ENCODE measurements at regions not wholly inside any gene's neighbourhood (a gene's known extent, or its start where the extent isn't known, plus 50 kb on each side); places are given as distances from the start of the nearest gene placed in this dataset.

DNA sequence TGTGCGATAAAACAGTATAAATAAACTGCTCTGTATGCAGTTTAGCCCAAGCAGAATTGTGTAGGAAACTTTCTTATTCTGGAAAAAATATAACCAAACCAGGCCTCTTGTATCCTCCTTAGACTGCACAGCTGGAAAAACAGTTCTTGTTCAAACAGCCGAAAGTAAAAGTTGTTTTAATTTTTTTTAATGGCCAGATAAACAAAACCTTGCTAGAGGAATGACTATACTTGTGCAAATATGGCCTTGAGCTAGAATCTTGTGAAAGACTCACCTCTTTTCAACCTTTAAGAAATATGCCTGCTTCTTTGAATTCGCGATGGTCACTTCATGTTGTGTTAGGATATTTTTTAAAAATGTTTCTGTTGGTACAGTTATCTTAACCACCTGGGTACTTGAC lies 114.5 kb upstream of the MAF start:
- no peak overlapping the region for H3K4me3 Mint-ChIP-seq
- DNase-seq (ENCODE audit: low spot score in 2 of 2) (no peak), ATAC-seq (replicated peaks; ENCODE audit: extremely low read depth, poor library complexity, severe bottlenecking) (no peak)
- no peak overlapping the region for H3K27ac Mint-ChIP-seq (ENCODE audit: low read depth)
- H3K4me1 Mint-ChIP-seq: no peaks in the 10 kb centered on the region
- H3K9me3 Mint-ChIP-seq: no peaks in the 10 kb centered on the region
- H3K36me3 Mint-ChIP-seq (ENCODE audit: insufficient read depth): peaks cover 3% of the 10 kb centered on the region
- peaks cover 68% of the 10 kb centered on the region for H3K27me3 Mint-ChIP-seq

- Mint-ChIP-seq H3K27me3 (peaks cover 62% of the 10 kb centered on the region), H3K9me3 (no peaks in the 10 kb centered on the region), H3K4me3 (no peak overlapping the region), H3K4me1 (no peaks in the 10 kb centered on the region), H3K27ac (ENCODE audit: low read depth) (no peak overlapping the region), H3K36me3 (ENCODE audit: insufficient read depth) (peaks cover 3% of the 10 kb centered on the region)
- DNase-seq (ENCODE audit: low spot score in 2 of 2) (no peak), ATAC-seq (replicated peaks; ENCODE audit: extremely low read depth, poor library complexity, severe bottlenecking) (no peak)
Measured at GRCh38 chr16:79714440-79714839, 113.9 kb upstream of the MAF start.

DNA sequence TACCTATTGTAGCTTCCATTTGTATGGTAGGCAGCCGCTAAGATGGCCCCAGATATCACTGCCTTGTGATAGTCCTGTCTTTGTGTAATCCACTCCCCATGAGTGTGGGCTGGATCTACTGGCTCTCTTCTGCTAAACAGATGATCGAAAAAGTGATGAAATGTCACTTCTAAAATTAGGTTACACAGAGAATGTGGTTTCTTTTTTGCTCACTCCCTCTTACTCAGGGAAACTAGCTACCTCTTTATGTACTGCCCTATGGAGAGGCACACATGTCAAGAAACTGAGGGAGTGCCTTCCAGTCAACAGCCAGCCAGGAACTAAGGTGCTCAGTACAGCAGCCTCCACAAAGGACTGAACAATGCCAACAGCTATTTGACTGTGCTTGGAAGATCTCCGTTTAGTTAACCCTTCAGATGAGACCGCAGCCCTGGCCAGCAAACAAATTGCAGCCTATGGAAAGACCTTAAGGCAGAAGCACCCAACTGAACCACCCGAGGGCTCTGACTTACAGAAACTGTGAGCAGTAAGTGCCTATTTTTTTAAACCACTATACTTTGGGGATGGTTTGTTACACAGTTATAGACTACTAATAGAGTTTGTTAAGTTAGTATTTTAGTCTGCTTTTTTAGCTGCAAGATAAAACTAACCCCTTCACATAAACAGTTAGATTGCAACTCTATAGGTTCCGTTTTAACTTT lies 113.2 kb upstream of the MAF start:
- DNase-seq (ENCODE audit: low spot score in 2 of 2): no peak
- Mint-ChIP-seq H3K9me3 (no peaks in the 10 kb centered on the region), H3K27ac (ENCODE audit: low read depth) (no peak overlapping the region), H3K4me1 (no peaks in the 10 kb centered on the region), H3K27me3 (peaks cover 57% of the 10 kb centered on the region), H3K36me3 (ENCODE audit: insufficient read depth) (peaks cover 3% of the 10 kb centered on the region), H3K4me3 (no peak overlapping the region)
- ATAC-seq (replicated peaks; ENCODE audit: extremely low read depth, poor library complexity, severe bottlenecking): no peak

DNA sequence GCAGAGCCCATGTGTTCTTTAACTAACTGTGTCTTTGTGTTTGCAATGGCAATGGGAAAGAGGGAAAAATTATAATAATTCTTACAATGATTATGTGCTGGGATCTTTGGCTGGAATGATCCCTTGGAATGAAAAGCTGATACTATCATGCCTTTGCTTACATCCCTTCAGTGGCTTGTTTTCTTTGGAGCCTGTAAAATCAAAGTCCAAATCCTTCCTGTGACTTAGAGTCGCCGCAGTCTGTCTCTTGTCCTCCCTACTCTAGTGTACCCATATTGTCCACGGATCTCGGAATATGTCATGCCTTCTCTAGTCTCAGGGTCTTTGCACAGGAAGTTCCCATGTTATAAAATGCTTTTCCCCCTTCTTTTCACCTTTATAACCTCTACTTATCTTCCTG lies 111.7 kb upstream of the MAF start:
- H3K4me1 Mint-ChIP-seq: no peaks in the 10 kb centered on the region
- DNase-seq (ENCODE audit: low spot score in 2 of 2) (no peak), ATAC-seq (replicated peaks; ENCODE audit: extremely low read depth, poor library complexity, severe bottlenecking) (no peak)
- no peak overlapping the region for H3K4me3 Mint-ChIP-seq
- peaks cover 43% of the 10 kb centered on the region for H3K27me3 Mint-ChIP-seq
- H3K36me3 Mint-ChIP-seq (ENCODE audit: insufficient read depth): peaks cover 3% of the 10 kb centered on the region
- H3K27ac Mint-ChIP-seq (ENCODE audit: low read depth): no peak overlapping the region
- H3K9me3 Mint-ChIP-seq: no peaks in the 10 kb centered on the region

DNA sequence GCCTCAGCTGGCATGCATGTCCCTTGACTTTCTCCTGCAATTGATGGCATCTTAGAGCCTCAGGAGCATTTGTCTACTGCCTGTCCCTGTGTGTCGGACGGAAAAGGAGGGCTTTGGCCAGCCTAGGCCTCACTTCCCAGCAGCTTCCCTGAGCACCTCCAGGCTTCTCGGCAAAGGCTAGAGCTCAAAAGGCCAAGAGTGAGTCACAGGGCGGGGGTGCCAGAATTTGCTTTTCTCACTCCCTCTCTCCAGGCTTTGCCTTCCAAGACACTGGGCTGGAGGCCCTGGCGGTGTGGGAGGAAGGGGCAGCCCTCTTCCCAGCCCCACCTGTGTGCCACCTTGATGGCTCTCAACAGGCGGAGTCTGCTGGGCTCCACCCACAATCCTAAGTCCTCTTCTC lies 107.3 kb upstream of the MAF start:
- ATAC-seq (replicated peaks; ENCODE audit: extremely low read depth, poor library complexity, severe bottlenecking) (no peak), DNase-seq (ENCODE audit: low spot score in 2 of 2) (no peak)
- Mint-ChIP-seq H3K4me3 (no peak overlapping the region), H3K9me3 (no peaks in the 10 kb centered on the region), H3K27me3 (peaks cover 18% of the 10 kb centered on the region), H3K4me1 (no peaks in the 10 kb centered on the region), H3K36me3 (ENCODE audit: insufficient read depth) (peaks cover 3% of the 10 kb centered on the region), H3K27ac (ENCODE audit: low read depth) (no peak overlapping the region)

DNA sequence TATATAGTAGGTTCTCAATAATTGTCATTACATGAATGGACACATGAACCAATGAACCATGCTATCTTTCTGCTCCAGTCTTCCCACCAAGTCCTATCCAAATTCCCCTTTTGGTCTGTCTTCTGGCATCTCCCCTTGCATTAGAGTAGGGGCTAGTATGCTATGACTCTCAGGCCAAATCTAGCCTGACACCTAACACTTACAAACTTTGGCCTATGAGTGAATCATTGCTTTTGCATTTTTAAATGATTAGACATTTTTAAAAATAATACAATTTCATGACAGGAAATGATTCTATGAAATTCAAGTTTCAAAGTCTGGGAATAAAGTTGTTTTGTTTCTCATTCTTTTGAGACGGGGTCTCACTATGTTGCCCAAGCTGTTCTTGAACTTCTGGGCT lies 102.5 kb upstream of the MAF start:
- H3K4me3 Mint-ChIP-seq: no peak overlapping the region
- peaks cover 22% of the 10 kb centered on the region for H3K27me3 Mint-ChIP-seq
- H3K36me3 Mint-ChIP-seq (ENCODE audit: insufficient read depth): no peaks in the 10 kb centered on the region
- no peaks in the 10 kb centered on the region for H3K9me3 Mint-ChIP-seq
- no peak for DNase-seq (ENCODE audit: low spot score in 2 of 2)
- no peak for ATAC-seq (replicated peaks; ENCODE audit: extremely low read depth, poor library complexity, severe bottlenecking)
- H3K4me1 Mint-ChIP-seq: no peaks in the 10 kb centered on the region
- H3K27ac Mint-ChIP-seq (ENCODE audit: low read depth): no peak overlapping the region

GRCh38 chr16:79698341-79698753 lies 97.8 kb upstream of the MAF start:
- H3K27ac Mint-ChIP-seq (ENCODE audit: low read depth): no peak overlapping the region
- ATAC-seq (replicated peaks; ENCODE audit: extremely low read depth, poor library complexity, severe bottlenecking): no peak
- DNase-seq (ENCODE audit: low spot score in 2 of 2): no peak
- H3K9me3 Mint-ChIP-seq: no peaks in the 10 kb centered on the region
- no peaks in the 10 kb centered on the region for H3K4me1 Mint-ChIP-seq
- H3K36me3 Mint-ChIP-seq (ENCODE audit: insufficient read depth): no peaks in the 10 kb centered on the region
- no peak overlapping the region for H3K4me3 Mint-ChIP-seq
- peaks cover 35% of the 10 kb centered on the region for H3K27me3 Mint-ChIP-seq

GRCh38 chr16:79697562-79698112 lies 97.1 kb upstream of the MAF start:
- DNase-seq (ENCODE audit: low spot score in 2 of 2): no peak
- Mint-ChIP-seq H3K4me3 (no peak overlapping the region), H3K27ac (ENCODE audit: low read depth) (peak overlapping the region; percentile 30), H3K27me3 (peaks cover 30% of the 10 kb centered on the region), H3K9me3 (no peaks in the 10 kb centered on the region), H3K4me1 (no peaks in the 10 kb centered on the region), H3K36me3 (ENCODE audit: insufficient read depth) (no peaks in the 10 kb centered on the region)
- no peak for ATAC-seq (replicated peaks; ENCODE audit: extremely low read depth, poor library complexity, severe bottlenecking)

GRCh38 chr16:79691007-79691406 lies 90.5 kb upstream of the MAF start:
- Mint-ChIP-seq H3K4me3 (no peak overlapping the region), H3K4me1 (no peaks in the 10 kb centered on the region), H3K9me3 (no peaks in the 10 kb centered on the region), H3K27me3 (peaks cover 58% of the 10 kb centered on the region), H3K36me3 (ENCODE audit: insufficient read depth) (no peaks in the 10 kb centered on the region), H3K27ac (ENCODE audit: low read depth) (no peak overlapping the region)
- ATAC-seq (replicated peaks; ENCODE audit: extremely low read depth, poor library complexity, severe bottlenecking) (no peak), DNase-seq (ENCODE audit: low spot score in 2 of 2) (no peak)

DNA sequence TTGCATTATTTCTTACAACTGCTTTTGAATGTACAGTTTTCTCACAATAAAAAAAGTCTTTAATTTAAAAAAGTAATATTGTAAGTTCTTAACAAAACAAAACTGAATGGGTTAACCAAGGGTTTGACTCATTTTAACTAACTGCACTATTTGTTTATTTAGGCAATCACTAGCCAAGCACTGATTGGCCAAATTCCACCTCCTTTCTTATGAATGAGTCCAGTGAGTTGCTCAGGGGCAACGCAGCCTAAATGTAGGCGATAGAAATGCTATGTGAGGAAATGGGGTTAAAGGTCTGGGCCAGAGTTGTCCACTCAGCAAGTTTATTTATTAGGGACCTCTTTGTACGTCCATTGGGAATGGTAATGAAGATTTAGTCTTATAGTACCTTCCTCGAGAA lies 89.6 kb upstream of the MAF start:
- Mint-ChIP-seq H3K36me3 (ENCODE audit: insufficient read depth) (no peaks in the 10 kb centered on the region), H3K27ac (ENCODE audit: low read depth) (no peak overlapping the region), H3K9me3 (no peaks in the 10 kb centered on the region), H3K4me1 (no peaks in the 10 kb centered on the region), H3K4me3 (no peak overlapping the region), H3K27me3 (peaks cover 63% of the 10 kb centered on the region)
- no peak for DNase-seq (ENCODE audit: low spot score in 2 of 2)
- no peak for ATAC-seq (replicated peaks; ENCODE audit: extremely low read depth, poor library complexity, severe bottlenecking)

- H3K9me3 Mint-ChIP-seq: no peaks in the 10 kb centered on the region
- no peak for DNase-seq (ENCODE audit: low spot score in 2 of 2)
- no peaks in the 10 kb centered on the region for H3K36me3 Mint-ChIP-seq (ENCODE audit: insufficient read depth)
- ATAC-seq (replicated peaks; ENCODE audit: extremely low read depth, poor library complexity, severe bottlenecking): no peak
- peaks cover 69% of the 10 kb centered on the region for H3K27me3 Mint-ChIP-seq
- no peaks in the 10 kb centered on the region for H3K4me1 Mint-ChIP-seq
- H3K4me3 Mint-ChIP-seq: no peak overlapping the region
- H3K27ac Mint-ChIP-seq (ENCODE audit: low read depth): no peak overlapping the region
Measured at GRCh38 chr16:79687249-79688130, 87.0 kb upstream of the MAF start.

- Mint-ChIP-seq H3K27me3 (peaks cover 61% of the 10 kb centered on the region), H3K4me1 (no peaks in the 10 kb centered on the region), H3K27ac (ENCODE audit: low read depth) (no peak overlapping the region), H3K4me3 (no peak overlapping the region), H3K36me3 (ENCODE audit: insufficient read depth) (peaks cover 2% of the 10 kb centered on the region), H3K9me3 (no peaks in the 10 kb centered on the region)
- ATAC-seq (replicated peaks; ENCODE audit: extremely low read depth, poor library complexity, severe bottlenecking) (no peak), DNase-seq (ENCODE audit: low spot score in 2 of 2) (no peak)
Measured at GRCh38 chr16:79685871-79686270, 85.3 kb upstream of the MAF start.

GRCh38 chr16:79679334-79679733 lies 78.8 kb upstream of the MAF start:
- Mint-ChIP-seq H3K4me1 (no peaks in the 10 kb centered on the region), H3K27ac (ENCODE audit: low read depth) (no peak overlapping the region), H3K27me3 (peaks cover 12% of the 10 kb centered on the region), H3K4me3 (no peak overlapping the region), H3K9me3 (no peaks in the 10 kb centered on the region), H3K36me3 (ENCODE audit: insufficient read depth) (peaks cover 2% of the 10 kb centered on the region)
- ATAC-seq (replicated peaks; ENCODE audit: extremely low read depth, poor library complexity, severe bottlenecking) (no peak), DNase-seq (ENCODE audit: low spot score in 2 of 2) (no peak)

Data from central memory CD8-positive, alpha-beta T cell (primary cell).